T47D (cell line): ENCODE measurements at regions not wholly inside any gene's neighbourhood (a gene's known extent, or its start where the extent isn't known, plus 50 kb on each side); places are given as distances from the start of the nearest gene placed in this dataset.

Source experiments
- DNase-seq, 2 experiments: peaks; one replicate each; pipeline versions ENCODE4 v3.0.0 to v3.0.0-alpha.2; 2011 to 2012; ENCODE audit warnings: low read depth in 1 of 2, low spot score in 1 of 2
- JUND ChIP-seq: IDR thresholded peaks from 2 replicates; pipeline ENCODE4 v1.6.1; 2012; ENCODE audit warnings: low read depth
- in situ Hi-C: cut with HindIII; loops from 2 replicates; pipeline ENCODE4 v1.10.0; 2016; ENCODE audit warnings: low sequenced_read_pairs, low pct_unique_long_range_greater_than_20kb

DNA sequence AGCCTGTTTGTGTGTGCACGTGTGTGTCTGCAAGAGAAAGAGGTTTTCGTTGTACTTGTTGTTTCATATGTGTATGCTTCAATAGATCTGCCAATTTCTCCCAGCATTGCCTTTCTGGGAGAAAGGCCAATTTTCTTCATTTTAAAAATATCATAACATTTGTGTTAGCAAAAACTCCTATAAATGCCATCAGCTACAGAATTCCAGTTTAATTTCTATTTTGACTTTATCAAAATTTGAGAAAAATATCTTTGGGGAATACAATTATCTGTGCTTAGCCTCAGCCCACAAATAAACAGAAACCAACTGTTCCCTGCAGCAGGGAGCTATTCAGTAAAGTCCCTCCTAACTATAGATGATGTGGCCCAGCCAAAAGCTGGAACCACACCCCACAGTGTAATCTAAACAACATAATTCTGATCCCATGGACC is 68.3 kb upstream of the MGMT start:
- TF ChIP-seq JUND, result no peak
- DNase-seq, result no peak
- in situ Hi-C loops, result no loop called here

DNA sequence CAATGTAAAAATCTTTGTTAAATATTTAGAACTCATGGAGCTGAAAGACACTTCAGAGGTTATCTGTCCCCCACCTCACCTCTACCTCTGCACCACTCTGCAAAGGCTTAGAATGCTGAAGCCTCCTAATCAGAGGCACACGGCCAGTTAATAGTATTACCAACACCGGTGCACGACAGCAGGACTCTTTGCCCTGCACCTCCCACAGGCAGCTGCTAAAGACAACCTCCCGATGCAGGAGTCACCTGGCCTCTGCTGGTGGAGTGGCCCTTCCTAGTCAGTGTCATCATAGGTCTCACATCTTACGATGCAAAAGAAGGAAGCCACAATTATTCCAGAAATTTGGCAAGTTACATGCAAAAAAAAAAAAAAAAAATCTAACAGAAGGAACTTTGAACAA is 66.6 kb upstream of the MGMT start:
- in situ Hi-C loops, result no loop called here
- no peak for TF ChIP-seq JUND
- DNase-seq, result no peak

DNA sequence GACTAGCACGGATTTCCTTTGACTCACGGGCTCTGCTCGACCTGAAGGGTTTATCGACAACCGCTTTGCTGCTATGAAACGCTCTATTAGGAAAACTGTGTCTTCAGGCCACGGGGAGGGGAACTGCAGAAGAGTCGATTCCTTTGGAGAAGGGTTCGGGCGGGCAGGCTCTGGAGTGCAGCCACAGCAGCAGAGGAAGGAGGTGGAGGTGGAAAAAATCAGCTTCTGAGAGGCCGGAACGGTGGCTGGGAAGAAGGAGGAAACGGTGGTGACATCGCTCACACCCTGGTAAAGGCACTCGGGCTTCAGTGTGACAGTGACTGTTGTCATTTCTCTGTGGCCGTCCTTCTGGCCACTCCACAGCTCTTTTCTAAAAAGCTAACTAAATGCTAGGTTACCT is 64.6 kb upstream of the MGMT start:
- no peak for TF ChIP-seq JUND
- DNase-seq, result no peak
- in situ Hi-C loops, result no loop called here

DNA sequence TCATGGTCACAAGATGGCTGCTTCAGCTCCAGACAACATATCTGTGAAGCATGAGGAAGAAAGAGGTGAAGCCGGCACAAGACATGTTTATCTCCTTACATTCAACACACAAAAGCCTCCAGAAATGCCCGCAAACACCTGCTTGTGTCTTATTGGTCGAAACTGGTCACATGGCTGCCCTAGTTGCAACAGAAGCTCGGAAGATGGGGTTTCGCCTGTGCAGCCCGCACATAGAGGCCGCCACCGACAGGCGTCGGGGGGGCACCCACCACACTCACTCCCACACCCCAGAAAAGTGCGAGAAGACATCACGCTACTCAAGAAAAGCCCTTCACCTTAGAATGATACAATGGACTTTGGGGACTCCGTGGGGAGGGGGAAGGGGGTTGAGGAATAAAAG is 63.0 kb upstream of the MGMT start:
- peak in 1 of 2 experiments; percentile 2 for DNase-seq
- TF ChIP-seq JUND, result no peak
- in situ Hi-C loops, result no loop called here

DNA sequence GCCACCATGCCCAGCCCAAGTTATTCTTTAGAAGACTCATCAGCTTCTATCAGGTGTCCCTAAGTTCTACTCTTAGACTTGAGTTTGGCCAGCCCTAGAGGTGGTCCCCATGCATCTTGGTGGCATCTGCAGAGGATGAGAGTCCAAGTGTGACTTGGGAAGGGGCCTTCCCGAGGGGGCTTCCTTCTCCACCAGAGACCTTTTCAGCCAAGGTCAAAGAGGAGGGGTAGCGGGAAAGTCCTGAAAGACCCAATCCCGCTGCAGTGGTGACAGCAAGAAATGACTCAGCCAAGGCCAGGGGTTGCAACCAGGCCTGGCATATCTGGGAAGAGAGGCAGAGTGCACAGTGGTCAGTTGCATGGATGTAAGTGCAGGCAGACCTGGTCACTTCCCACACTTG is 61.7 kb upstream of the MGMT start:
- TF ChIP-seq JUND, result no peak
- no peak for DNase-seq
- in situ Hi-C loops, result no loop called here

DNA sequence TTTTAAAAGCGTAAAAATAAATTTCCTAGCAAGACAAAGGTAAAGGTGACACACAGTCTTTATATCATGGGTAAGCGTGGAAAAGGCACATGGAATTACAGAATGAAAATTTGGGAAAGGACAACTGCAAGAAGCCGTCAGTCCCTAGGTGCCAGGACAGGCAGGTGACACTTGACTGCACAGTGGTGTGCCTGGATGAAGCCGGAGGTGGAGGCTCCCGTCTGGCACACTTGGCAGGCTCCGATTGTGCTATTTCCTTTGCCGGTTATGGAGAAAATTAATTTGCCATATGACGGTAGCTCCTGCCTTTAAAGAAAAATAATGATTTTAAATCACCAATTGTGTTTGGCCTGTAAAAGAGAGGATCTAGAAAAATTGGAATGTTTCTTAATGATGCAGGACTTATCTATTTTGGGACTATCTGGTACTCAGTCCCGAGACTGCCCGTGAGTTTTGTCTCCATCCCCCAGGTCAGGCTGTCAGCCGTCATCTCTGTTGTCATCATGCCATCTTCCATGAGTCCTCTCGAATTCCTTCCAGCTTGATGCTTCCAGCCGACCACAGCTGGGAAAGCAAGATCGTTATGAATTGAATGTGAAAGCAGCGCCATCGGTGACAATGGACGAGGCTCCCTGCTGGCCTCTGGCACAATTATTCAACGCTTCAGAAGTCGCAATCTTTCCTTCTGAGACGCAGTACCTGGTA is 56.2 kb upstream of the MGMT start:
- DNase-seq, result no peak
- in situ Hi-C loops, result no loop called here

DNA sequence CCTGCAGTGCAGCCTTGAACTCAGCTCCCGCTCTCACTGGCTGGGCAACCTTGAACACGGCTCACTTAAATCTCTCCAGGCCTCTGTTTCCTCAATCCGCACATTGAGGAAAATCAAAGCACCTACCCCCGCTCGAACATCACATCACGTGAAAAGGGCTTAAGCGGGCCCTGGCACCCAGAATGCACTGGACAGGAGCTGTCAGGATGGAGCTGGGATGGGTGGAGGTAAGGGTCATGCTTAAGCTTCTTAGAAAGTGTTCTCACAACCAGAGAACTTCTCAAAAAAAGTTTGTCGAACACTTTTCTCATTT is 55.7 kb upstream of the MGMT start:
- in situ Hi-C loops, result no loop called here
- no peak for TF ChIP-seq JUND
- DNase-seq, result no peak

More for the DNA sequence above, 56.2 kb upstream of the MGMT start:
- TF ChIP-seq JUND, result no peak

DNA sequence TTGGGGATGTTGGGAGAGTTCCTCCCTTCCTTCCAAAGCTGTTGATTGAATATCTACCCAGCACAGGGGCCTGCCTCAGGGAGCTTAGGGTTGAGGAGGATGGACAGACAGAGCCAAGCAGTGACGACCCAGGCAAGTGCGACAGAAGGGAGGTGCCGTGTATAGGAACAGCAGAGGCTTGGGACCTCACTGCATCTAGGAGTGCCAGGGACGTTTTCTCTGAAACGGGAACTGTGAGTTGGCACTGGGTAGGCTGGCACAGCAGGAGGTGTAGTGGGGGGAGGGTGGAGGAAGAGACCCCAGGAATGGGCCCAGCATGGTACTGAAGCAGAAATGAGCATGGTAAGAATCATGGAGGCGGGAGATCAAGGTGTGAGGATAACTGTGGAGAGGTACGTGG is 55.3 kb upstream of the MGMT start:
- no peak for DNase-seq
- in situ Hi-C loops, result no loop called here
- no peak for TF ChIP-seq JUND

DNA sequence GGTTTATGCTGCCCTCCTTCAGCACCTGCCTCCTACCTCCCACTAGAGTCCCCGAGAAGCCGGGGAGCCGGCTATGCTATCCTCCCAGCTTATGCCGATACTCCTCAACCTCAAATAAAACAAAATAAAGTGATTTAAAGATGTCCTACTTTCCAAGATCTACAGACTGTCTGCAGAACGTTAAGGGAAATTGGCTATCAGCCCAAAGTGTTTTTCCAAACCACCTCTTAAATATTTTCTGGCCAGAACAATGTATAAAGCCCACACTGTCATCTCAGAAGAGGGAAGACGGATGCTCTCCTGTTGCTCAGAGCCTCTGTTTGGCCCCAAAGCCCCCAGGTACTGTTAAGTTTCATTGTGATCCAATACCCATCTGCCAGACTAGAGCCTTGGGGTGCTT is 54.0 kb upstream of the MGMT start:
- no peak for DNase-seq
- in situ Hi-C loops, result no loop called here
- TF ChIP-seq JUND, result no peak

DNA sequence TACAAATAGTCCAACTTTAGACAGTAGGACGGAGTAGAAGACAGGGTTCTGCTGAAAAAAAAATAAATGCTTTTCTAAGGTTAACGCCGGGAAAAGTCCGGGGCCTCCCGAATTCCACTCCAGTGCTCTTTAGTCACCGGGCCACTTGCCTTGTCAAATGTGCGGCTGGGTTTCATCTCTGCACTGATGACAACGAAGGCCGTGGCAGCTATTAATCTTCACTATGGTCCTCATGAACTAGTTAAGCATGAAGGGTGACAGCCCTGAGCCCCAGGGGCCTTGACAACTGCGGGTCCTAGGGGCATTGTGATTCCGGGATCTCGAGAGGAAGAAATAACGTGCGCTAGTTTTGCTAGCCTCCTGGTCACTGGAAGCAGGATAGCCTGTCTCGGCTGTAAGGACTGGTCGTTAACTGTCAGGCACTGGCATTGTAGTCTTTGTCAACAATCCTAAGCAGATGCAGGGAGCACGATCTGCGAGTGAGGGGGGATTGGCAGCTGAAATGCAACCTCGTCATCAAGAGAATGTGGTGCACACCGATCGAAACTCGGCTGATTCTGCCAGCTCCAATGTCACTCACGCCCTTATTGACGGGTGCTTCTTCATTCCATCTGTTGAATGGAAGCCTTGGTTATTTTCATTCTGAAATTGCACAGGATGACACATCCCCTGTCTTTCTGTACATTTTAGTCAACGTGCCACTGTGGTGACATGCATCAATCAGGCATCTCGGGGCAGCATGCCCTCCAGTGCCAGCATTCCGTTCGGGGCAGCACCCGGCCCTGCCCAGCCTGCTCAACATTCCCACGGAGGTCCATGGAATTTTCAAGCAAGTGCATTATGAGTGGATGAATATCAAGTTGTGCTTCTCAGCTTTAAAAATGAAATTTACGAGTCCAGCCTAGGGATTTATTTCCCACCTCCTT is 51.6 kb upstream of the MGMT start:
- DNase-seq, result no peak
- TF ChIP-seq JUND, result no peak
- in situ Hi-C loops, result no loop called here

DNA sequence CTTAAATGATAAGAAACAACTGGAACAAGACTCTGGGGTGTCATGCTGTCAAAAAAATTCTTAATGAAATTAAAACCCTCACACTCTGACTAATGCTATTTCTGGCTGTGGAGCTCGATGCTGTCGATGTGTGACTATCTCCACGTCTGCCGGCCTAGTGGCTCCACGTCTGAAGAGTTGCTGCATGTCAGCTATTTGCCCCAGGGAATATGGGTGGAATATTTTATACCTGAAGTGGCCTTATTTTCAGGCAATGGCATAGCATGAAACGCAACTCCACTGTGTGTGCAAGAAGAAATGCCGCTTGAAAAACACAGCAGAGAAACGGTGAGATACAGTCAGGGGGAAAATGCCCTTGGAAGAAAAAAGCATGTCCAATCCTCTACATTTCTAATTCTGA is 50.9 kb upstream of the MGMT start:
- in situ Hi-C loops, result no loop called here
- TF ChIP-seq JUND, result no peak
- DNase-seq, result no peak

DNA sequence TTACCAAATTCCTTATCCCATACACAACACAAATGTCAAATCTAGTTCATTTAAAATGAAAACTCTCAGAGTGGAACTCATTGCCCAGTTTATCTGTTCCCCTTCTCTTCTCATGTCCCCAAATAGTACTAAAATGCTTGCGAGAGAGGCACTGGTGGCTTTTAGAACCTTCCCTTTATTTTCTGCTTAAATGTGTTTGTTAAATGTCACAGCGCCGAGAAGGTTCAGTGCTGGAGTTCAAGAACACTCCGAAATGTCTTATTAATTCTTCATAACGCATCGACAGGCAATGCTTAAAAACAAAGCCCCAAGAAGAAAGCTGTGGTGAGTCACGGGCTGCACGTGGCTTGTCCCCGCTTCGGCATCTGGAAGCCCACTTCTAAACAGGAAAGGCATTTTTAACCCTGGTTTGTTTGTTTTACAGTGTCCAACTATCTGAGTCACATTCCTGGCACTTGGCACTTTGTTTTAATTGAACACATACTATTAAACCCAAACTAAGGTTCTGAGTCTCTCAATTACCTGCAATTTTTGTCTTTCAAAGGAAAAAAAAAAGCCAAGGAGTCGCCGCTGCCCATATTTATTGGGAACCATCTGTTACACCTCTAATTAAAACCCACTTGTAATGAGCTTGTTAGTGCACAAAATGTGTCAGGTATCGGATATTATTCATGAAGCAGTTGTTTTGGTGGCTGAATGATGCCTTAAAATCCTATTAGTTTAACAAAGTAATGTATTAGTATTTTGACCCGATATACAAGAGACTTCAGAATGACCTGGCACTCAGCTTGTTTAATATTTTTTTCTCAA is 49.9 kb upstream of the MGMT start:
- no peak for DNase-seq
- in situ Hi-C loops, result no loop called here
- TF ChIP-seq JUND, result no peak
